ENCODE measurements at regions not wholly inside any gene's neighbourhood (a gene's known extent, or its start where the extent isn't known, plus 50 kb on each side); places are given as distances from the start of the nearest gene placed in this dataset.
"Not testable (repeated sequence)": the region's sequence is repeated elsewhere in the genome, so short reads cannot be mapped to it uniquely, and the experiment has no call there.

- not testable (repeated sequence) for H3K27ac Mint-ChIP-seq, H3K27me3 Mint-ChIP-seq, H3K4me3 Mint-ChIP-seq
These were observed 1510.5 kb downstream of the FOXD4L5 start for GRCh38 chr9:63774369-63775091.

DNA sequence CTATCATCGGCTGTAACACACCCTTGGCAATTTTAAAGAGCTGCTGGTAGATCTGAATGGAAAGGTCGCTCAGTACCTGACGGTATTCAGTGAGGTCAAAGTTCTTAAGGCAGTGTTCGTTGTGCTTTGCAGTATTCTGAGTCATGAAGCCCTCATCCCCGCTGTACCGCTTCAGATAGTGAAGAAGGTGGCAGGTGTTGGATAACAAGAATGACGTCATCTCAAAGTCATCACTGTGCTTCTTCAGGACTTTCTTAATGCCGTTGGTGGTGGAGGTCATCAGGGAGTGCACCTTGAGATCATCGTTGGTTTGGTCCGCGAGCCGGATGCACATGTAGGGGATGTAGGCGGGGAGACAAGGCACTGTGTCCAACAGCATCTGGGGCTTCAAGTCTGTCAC, 1522.8 kb downstream of the FOXD4L5 start:
- not testable (repeated sequence) for H3K4me1 Mint-ChIP-seq, H3K36me3 Mint-ChIP-seq

More at GRCh38 chr9:63774369-63775091, 1510.5 kb downstream of the FOXD4L5 start:
- H3K9me3 Mint-ChIP-seq, H3K4me1 Mint-ChIP-seq, H3K36me3 Mint-ChIP-seq: not testable (repeated sequence)

DNA sequence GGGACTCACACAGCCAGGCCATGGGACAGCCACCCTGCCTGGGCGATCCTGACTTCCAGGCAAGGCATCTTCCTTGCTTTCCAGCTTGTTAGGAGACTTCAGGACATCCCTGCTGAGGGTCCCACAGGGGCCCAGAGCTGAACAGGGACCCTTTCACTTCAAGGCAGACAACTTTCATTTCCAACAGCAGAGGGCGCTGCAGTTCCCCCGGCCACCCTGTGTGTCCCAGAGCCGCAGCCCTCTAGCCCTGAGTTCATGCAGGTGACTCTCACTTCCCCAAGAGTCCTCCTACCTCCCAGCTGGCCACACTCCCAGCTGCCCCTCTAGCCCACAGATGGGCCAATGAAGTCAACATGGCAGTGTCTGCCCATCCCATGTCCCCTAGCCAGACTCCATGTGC, 1556.0 kb downstream of the FOXD4L5 start:
- H3K27ac Mint-ChIP-seq, H3K4me3 Mint-ChIP-seq, H3K9me3 Mint-ChIP-seq, H3K27me3 Mint-ChIP-seq, H3K36me3 Mint-ChIP-seq, H3K4me1 Mint-ChIP-seq: not testable (repeated sequence)

More for the DNA sequence above, 1522.8 kb downstream of the FOXD4L5 start:
- H3K27me3 Mint-ChIP-seq, H3K4me3 Mint-ChIP-seq, H3K27ac Mint-ChIP-seq, H3K9me3 Mint-ChIP-seq: not testable (repeated sequence)

- H3K4me1 Mint-ChIP-seq = peaks cover 0 to 2% (median 0%) of the 10 kb centered on the region in 3 donors
- H3K27ac Mint-ChIP-seq = no peak overlapping the region
- H3K27me3 Mint-ChIP-seq = no peaks in the 10 kb centered on the region
- no peaks in the 10 kb centered on the region for H3K9me3 Mint-ChIP-seq
- no peak overlapping the region for H3K4me3 Mint-ChIP-seq
- H3K36me3 Mint-ChIP-seq = no peaks in the 10 kb centered on the region
These were observed 1556.7 kb downstream of the FOXD4L5 start for GRCh38 chr9:63728287-63728686.

- not testable (repeated sequence) for H3K4me1 Mint-ChIP-seq, H3K27ac Mint-ChIP-seq, H3K4me3 Mint-ChIP-seq, H3K27me3 Mint-ChIP-seq, H3K9me3 Mint-ChIP-seq, H3K36me3 Mint-ChIP-seq
These were observed 1576.7 kb downstream of the FOXD4L5 start for GRCh38 chr9:63708285-63708684.

GRCh38 chr9:63704456-63704855, 1580.6 kb downstream of the FOXD4L5 start:
- not testable (repeated sequence) for H3K9me3 Mint-ChIP-seq, H3K36me3 Mint-ChIP-seq, H3K27ac Mint-ChIP-seq, H3K4me3 Mint-ChIP-seq, H3K27me3 Mint-ChIP-seq, H3K4me1 Mint-ChIP-seq

DNA sequence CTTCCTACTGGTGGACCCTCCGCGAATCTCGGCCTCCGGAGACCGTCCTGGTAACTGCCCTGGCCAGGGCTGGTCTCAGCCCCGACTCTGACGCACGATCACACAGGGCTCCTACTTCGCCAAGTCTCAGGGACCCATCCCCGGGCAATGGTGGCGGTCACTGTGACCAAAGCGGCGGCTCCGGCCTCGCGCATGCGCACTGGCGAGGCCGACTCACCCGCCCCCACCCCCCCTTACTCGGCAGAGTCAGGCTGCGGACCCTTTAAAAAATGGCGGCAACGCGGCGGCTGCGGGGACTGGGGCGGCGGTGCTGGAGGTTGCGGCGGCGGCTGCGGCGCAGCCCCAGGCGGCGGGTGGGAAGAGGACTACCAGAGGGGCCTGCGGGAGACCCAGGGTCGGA, 1581.3 kb downstream of the FOXD4L5 start:
- H3K36me3 Mint-ChIP-seq, H3K27me3 Mint-ChIP-seq, H3K27ac Mint-ChIP-seq, H3K4me3 Mint-ChIP-seq, H3K9me3 Mint-ChIP-seq, H3K4me1 Mint-ChIP-seq: not testable (repeated sequence)

- not testable (repeated sequence) for H3K27ac Mint-ChIP-seq, H3K4me3 Mint-ChIP-seq, H3K4me1 Mint-ChIP-seq, H3K9me3 Mint-ChIP-seq, H3K36me3 Mint-ChIP-seq, H3K27me3 Mint-ChIP-seq
These were observed 1581.8 kb downstream of the FOXD4L5 start for GRCh38 chr9:63703138-63703665.
